Spleen (tissue), 11 donors: ENCODE measurements at regions not wholly inside any gene's neighbourhood (a gene's known extent, or its start where the extent isn't known, plus 50 kb on each side); places are given as distances from the start of the nearest gene placed in this dataset.

Experiments
- DNase-seq: peaks from one replicate; pipeline ENCODE4 v3.0.0-alpha.2; 2020
- H3K27ac ChIP-seq, 8 donors: fragments of 200-600 bp; sonication (generic) in 7 of 8; 1 replicate in 4 of 8; 2 replicates in 4 of 8; pipeline versions ENCODE4 v1.5.0 to v1.8.0; 2016 to 2021; ENCODE audit warnings: inconsistent platforms in 4 of 8, mild to moderate bottlenecking in 4 of 8, moderate library complexity in 1 of 8
- H3K27me3 ChIP-seq, 7 donors: fragments of 200-600 bp; sonication (generic) in 6 of 7; replicated peaks in 1 of 7; 1 replicate in 4 of 7; 2 replicates in 3 of 7; pipeline versions ENCODE4 v1.5.0 to v1.8.0; 2016 to 2021; ENCODE audit warnings: inconsistent platforms in 3 of 7, mild to moderate bottlenecking in 1 of 7
- H3K36me3 ChIP-seq, 6 donors: fragments of 200-600 bp; sonication (generic) in 5 of 6; 1 replicate in 4 of 6; 2 replicates in 2 of 6; pipeline versions ENCODE4 v1.5.0 to v1.8.0; 2016 to 2021; ENCODE audit warnings: inconsistent platforms in 2 of 6
- H3K4me1 ChIP-seq, 6 donors: fragments of 200-600 bp; sonication (generic) in 5 of 6; 1 replicate in 3 of 6; 2 replicates in 3 of 6; pipeline versions ENCODE4 v1.5.0 to v1.8.0; 2016 to 2021; ENCODE audit warnings: inconsistent platforms in 3 of 6
- H3K4me3 ChIP-seq, 8 donors: fragments of 200-600 bp; sonication (generic) in 7 of 8; 1 replicate in 4 of 8; 2 replicates in 4 of 8; pipeline versions ENCODE4 v1.5.0 to v1.8.0; 2016 to 2021; ENCODE audit warnings: inconsistent platforms in 4 of 8, mild to moderate bottlenecking in 4 of 8, moderate library complexity in 2 of 8
- H3K9me3 ChIP-seq, 8 donors: fragments of 200-600 bp; sonication (generic) in 7 of 8; 1 replicate in 4 of 8; 2 replicates in 4 of 8; pipeline versions ENCODE4 v1.5.0 to v1.8.0; 2016 to 2021; ENCODE audit warnings: inconsistent platforms in 4 of 8
- POLR2A ChIP-seq, 3 donors: fragments of 450-650 bp; IDR thresholded peaks; one replicate each; pipeline ENCODE4 v1.5.1; 2017; ENCODE audit warnings: antibody characterized with exemption in 3 of 3, mild to moderate bottlenecking in 1 of 3
- POLR2AphosphoS5 ChIP-seq, 3 donors: sonication (generic); formaldehyde crosslinking; IDR thresholded peaks; one replicate each; pipeline ENCODE4 v1.5.1; 2017; ENCODE audit warnings: antibody characterized with exemption in 3 of 3
- WGBS, 5 donors: extraction: QIAGEN DNeasy Blood & Tissue Kit in 3 of 5; methylation state at CpG; one replicate each; pipeline versions ENCODE4 v1.1.5 to v1.1.7; 2013 to 2018; 5-methylcytosine and 5-hydroxymethylcytosine counted together
- intact Hi-C: fragments of 100-400 bp; cut with DNase I; formaldehyde crosslinking; loops from one replicate; pipeline ENCODE4 v1.15.0; 2023; ENCODE audit warnings: low total_unique reads
- TF ChIP-seq, protein P1 (sequence below), 11 experiments: fragments of 200-600 bp in 7 of 11; fragments of 450-650 bp in 4 of 11; sonication (generic) in 4 of 11; IDR thresholded peaks in 8 of 11; conservative IDR thresholded peaks in 3 of 11; 1 replicate in 7 of 11; 2 replicates in 4 of 11; pipeline versions ENCODE4 v1.4.0 to v1.8.0; 2016 to 2021; ENCODE audit warnings: antibody characterized with exemption in 11 of 11, inconsistent platforms in 4 of 11, mild to moderate bottlenecking in 1 of 11
- donor health status: healthy with polysubstance abuse.
- donor health status: DM: no; HTN: no; CAD: no; lungs with moderate emphysema.
- donor health status: DM: no; HTN: no; CAD: no.
- donor health status: Bipolar disorder and iron deficiency.
- donor health status: healthy.
- donor health status: DM: no; HTN: no; CAD: no.
- donor health status: DM: yes; HTN: yes; CAD: no.

DNA sequence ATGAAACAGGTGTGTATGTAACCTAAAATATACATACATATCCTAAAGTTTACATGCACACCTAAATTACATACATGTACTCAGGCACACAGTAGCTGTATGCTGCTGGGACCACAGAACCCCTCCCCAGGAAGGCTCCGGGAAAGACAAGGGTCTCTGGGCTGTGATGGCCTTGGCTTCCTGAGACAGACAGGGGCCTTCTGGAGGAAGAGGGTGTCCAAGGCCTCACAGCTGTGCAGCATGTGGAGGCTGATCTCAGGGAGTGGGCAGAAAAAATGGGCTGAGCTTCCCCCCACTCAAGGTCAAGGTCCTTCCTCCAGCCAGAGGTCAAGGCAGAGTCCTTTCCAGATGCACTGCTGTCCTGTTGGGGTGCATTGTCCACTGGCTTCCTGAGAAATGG is 129.1 kb upstream of the THBS2 start:
- H3K27ac ChIP-seq = no peak overlapping the region
- no peak overlapping the region for H3K4me3 ChIP-seq
- intact Hi-C loops = no loop called here
- TF ChIP-seq POLR2A (IDR thresholded peaks at IDR 0.05) = no peak
- no peak for TF ChIP-seq POLR2AphosphoS5 (IDR thresholded peaks at IDR 0.05)
- TF ChIP-seq, protein P1, sequence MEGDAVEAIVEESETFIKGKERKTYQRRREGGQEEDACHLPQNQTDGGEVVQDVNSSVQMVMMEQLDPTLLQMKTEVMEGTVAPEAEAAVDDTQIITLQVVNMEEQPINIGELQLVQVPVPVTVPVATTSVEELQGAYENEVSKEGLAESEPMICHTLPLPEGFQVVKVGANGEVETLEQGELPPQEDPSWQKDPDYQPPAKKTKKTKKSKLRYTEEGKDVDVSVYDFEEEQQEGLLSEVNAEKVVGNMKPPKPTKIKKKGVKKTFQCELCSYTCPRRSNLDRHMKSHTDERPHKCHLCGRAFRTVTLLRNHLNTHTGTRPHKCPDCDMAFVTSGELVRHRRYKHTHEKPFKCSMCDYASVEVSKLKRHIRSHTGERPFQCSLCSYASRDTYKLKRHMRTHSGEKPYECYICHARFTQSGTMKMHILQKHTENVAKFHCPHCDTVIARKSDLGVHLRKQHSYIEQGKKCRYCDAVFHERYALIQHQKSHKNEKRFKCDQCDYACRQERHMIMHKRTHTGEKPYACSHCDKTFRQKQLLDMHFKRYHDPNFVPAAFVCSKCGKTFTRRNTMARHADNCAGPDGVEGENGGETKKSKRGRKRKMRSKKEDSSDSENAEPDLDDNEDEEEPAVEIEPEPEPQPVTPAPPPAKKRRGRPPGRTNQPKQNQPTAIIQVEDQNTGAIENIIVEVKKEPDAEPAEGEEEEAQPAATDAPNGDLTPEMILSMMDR (IDR thresholded peaks at IDR 0.05 in 8 of 11, conservative IDR thresholded peaks at IDR 0.05 in 3 of 11) = no peak
- H3K4me1 ChIP-seq = no peaks in the 10 kb centered on the region
- no peaks in the 10 kb centered on the region for H3K27me3 ChIP-seq
- no peaks in the 10 kb centered on the region for H3K36me3 ChIP-seq
- no peak for DNase-seq
- WGBS, 5 donors = 67 to 80% (median 73%) methylated on average over 1 of the region's 1 CpG
- peaks cover 0 to 26% (median 11%) of the 10 kb centered on the region in 8 donors for H3K9me3 ChIP-seq

DNA sequence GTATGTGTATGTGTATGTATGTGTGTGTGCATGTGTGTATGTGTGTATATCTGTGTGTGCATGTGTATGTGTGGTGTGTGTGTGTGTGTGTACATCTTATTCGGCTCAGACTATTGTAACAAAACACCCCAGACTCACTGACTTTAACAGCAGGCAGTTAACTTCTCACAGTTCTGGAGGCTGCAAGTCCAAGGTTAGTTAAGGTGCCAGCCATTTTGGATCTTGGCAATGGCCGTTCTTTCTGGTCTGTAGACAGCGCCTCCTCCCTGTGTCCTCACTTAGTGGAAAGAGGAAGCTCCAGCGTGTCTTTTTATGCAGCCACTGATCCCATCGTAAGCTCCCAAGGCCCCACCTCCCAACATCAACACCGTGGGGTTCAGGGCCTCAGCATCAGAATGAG is 128.3 kb upstream of the THBS2 start:
- TF ChIP-seq POLR2A (IDR thresholded peaks at IDR 0.05) = no peak
- TF ChIP-seq POLR2AphosphoS5 (IDR thresholded peaks at IDR 0.05) = no peak
- TF ChIP-seq, protein P1 (IDR thresholded peaks at IDR 0.05 in 8 of 11, conservative IDR thresholded peaks at IDR 0.05 in 3 of 11) = no peak

DNA sequence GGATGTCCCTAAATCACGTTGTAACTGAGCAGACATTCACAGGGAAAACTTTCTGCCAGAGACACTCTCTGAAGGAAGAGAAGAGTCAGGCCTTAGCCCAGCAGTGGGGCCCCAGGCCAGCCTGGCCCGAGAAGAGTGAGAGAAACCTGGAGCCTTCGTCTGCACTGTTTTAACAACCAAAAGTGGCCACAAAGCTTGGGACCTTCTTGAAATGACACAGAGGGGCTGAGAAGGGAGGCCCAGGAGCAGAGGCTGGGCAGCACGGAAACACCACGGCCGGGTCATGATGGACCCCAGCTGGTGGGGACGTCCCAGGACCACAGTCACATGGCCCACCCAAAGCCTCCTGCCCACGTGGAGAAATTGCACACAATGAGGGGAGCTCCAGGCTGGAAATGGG is 126.8 kb upstream of the THBS2 start:
- DNase-seq = no peak
- no peaks in the 10 kb centered on the region for H3K4me1 ChIP-seq
- WGBS, 5 donors = 66 to 77% (median 73%) methylated on average over 8 of the region's 8 CpGs
- peaks cover 0 to 39% (median 20%) of the 10 kb centered on the region in 8 donors for H3K9me3 ChIP-seq
- no peak overlapping the region for H3K4me3 ChIP-seq
- TF ChIP-seq POLR2AphosphoS5 (IDR thresholded peaks at IDR 0.05) (no peak), POLR2A (IDR thresholded peaks at IDR 0.05) (no peak)
- TF ChIP-seq, protein P1 (IDR thresholded peaks at IDR 0.05 in 8 of 11, conservative IDR thresholded peaks at IDR 0.05 in 3 of 11) = no peak
- H3K27ac ChIP-seq = no peak overlapping the region
- no peaks in the 10 kb centered on the region for H3K36me3 ChIP-seq
- intact Hi-C loops = no loop called here
- H3K27me3 ChIP-seq = no peaks in the 10 kb centered on the region

More for the DNA sequence above, 128.3 kb upstream of the THBS2 start:
- Histone ChIP-seq H3K27ac (no peak overlapping the region), H3K36me3 (no peaks in the 10 kb centered on the region), H3K9me3 (peaks cover 0 to 28% (median 11%) of the 10 kb centered on the region in 8 donors), H3K4me3 (no peak overlapping the region), H3K4me1 (no peaks in the 10 kb centered on the region), H3K27me3 (no peaks in the 10 kb centered on the region)
- DNase-seq = no peak
- 67 to 75% (median 70%) methylated on average over 6 of the region's 6 CpGs for WGBS, 5 donors
- intact Hi-C loops = no loop called here

GRCh38 chr6:169379495-169380070 is 125.9 kb upstream of the THBS2 start:
- H3K27me3 ChIP-seq = no peaks in the 10 kb centered on the region
- intact Hi-C loops = no loop called here
- H3K4me1 ChIP-seq = no peaks in the 10 kb centered on the region
- DNase-seq = no peak
- no peak overlapping the region for H3K4me3 ChIP-seq
- WGBS, 5 donors = 79 to 88% (median 83%) methylated on average over 13 to 18 of the region's 18 CpGs
- no peaks in the 10 kb centered on the region for H3K36me3 ChIP-seq
- H3K9me3 ChIP-seq = peaks cover 0 to 48% (median 22%) of the 10 kb centered on the region in 8 donors
- TF ChIP-seq POLR2AphosphoS5 (IDR thresholded peaks at IDR 0.05) (no peak), POLR2A (IDR thresholded peaks at IDR 0.05) (no peak)
- TF ChIP-seq, protein P1 (IDR thresholded peaks at IDR 0.05 in 8 of 11, conservative IDR thresholded peaks at IDR 0.05 in 3 of 11) = no peak
- no peak overlapping the region for H3K27ac ChIP-seq
